ENCODE measurements at regions not wholly inside any gene's neighbourhood (a gene's known extent, or its start where the extent isn't known, plus 50 kb on each side); places are given as distances from the start of the nearest gene placed in this dataset.

DNA sequence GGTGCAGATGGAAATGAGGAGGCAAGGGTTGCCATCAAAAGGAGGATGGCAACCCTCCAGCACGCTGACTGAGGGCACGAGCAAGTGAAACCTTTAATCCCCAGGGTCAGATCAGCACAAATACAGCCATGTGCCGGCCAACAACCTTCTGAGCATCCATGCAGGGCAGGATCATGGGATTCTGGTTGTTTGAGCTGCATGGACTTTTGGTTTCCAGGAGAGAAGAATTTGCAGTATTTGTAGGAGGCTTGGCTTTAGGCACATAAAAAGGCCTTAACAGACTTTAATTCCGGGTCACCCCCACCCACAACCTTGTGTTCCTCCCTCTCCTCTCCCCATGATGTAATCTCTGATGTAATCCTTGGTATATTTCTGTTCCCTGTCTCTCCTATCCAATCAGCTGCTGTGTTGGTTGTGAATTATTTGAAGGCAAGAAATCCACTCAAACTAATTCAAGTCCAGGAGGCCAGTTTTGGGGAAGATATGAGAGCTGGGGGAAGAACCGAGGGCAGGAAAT lies 254.3 kb downstream of the SHQ1 start:
- peaks cover 0 to 22% (median 9%) of the 10 kb centered on the region in 3 donors for H3K4me1 ChIP-seq
- no peak for ATAC-seq

DNA sequence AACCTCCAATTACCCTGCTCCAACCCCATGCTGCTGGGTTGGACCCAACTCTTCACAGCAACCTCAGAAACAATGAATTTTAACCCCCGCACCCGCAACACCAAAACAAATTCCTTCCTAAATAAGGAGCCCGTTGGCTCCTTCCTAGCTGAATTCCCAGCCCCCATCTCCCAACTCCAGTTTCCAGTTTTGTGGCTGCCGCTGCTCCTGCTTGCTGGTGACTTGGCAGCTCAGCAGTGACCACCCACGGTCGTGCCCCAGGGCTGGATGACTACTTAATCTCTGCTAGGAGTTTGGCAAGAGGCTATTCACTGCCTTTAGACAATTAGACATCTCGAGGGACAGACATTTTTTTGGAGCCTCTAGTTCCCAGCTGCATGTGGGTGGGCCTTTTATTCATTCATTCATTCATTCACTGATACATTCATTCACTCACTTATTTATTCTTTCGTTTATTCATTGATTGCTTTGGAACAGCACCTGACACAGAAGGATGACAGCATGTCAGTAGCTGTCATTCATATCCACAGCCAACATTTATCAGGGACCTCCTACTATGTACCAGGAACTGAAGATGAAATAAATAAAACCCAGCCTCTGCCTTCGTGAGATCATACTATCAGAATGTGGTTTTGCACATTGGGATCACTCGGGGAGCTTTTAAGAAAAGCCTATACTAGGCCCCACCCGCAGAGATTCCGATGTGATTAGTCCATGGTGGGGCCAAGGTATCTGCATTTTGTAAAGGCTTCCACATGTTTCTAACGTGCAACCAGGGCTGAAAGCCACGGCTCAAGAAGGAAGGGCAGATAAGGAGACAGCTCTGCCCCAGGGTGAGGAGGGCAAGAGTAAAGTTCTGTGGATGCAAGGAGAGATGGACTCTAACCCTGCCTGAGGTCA lies 256.5 kb downstream of the SHQ1 start:
- Histone ChIP-seq H3K4me3 (no peak overlapping the region), H3K9me3 (no peaks in the 10 kb centered on the region), H3K36me3 (no peaks in the 10 kb centered on the region), H3K27me3 (no peaks in the 10 kb centered on the region), H3K4me1 (peaks cover 0 to 22% (median 9%) of the 10 kb centered on the region in 3 donors), H3K27ac (peak overlapping the region in 3 of 4 donors; percentile 25 to 59 (median 57))
- peak; percentile 57 for ATAC-seq
- 11 to 29% methylated on average over 10 to 13 of the region's 14 CpGs for WGBS, 2 donors (ENCODE audit: low coverage in 1 of 2)
- no peak for TF ChIP-seq EP300 (IDR thresholded peaks at IDR 0.05)
- TF ChIP-seq POLR2AphosphoS5 (IDR thresholded peaks at IDR 0.05): peak; percentile 67
- no peak for TF ChIP-seq POLR2A (IDR thresholded peaks at IDR 0.05)

More for the DNA sequence above, 254.3 kb downstream of the SHQ1 start:
- Histone ChIP-seq H3K36me3 (no peaks in the 10 kb centered on the region), H3K27me3 (no peaks in the 10 kb centered on the region), H3K4me3 (no peak overlapping the region), H3K27ac (no peak overlapping the region), H3K9me3 (no peaks in the 10 kb centered on the region)
- no peak for TF ChIP-seq POLR2A (IDR thresholded peaks at IDR 0.05)
- TF ChIP-seq, protein P1, sequence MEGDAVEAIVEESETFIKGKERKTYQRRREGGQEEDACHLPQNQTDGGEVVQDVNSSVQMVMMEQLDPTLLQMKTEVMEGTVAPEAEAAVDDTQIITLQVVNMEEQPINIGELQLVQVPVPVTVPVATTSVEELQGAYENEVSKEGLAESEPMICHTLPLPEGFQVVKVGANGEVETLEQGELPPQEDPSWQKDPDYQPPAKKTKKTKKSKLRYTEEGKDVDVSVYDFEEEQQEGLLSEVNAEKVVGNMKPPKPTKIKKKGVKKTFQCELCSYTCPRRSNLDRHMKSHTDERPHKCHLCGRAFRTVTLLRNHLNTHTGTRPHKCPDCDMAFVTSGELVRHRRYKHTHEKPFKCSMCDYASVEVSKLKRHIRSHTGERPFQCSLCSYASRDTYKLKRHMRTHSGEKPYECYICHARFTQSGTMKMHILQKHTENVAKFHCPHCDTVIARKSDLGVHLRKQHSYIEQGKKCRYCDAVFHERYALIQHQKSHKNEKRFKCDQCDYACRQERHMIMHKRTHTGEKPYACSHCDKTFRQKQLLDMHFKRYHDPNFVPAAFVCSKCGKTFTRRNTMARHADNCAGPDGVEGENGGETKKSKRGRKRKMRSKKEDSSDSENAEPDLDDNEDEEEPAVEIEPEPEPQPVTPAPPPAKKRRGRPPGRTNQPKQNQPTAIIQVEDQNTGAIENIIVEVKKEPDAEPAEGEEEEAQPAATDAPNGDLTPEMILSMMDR (IDR thresholded peaks at IDR 0.05): no peak
- TF ChIP-seq POLR2AphosphoS5 (IDR thresholded peaks at IDR 0.05): no peak
- TF ChIP-seq EP300 (IDR thresholded peaks at IDR 0.05): no peak
- WGBS, 2 donors (ENCODE audit: low coverage in 1 of 2): 84 to 86% methylated on average over 5 of the region's 5 CpGs

DNA sequence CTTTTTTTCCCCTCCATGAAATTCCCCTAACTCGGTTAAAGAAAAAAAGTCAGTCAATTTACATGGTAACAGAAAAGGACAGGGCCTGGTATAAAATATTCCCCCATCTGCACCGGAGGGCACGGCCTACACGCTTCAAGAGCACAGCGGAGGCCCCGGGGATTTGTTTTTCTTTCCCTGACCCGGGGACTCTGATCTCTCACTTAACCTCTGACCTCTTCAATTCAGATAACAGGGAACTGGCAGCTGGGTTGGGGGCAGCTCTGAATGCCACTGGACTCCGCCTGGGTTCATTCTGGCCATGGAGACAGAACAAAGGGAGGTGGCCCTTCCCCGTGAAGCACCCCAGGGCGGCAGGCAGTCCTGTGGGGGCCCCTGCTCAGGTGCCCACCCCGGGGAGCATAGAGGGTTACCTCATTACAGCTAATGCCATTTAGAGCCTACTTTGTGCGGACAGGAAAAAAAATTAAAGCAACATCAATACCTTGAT lies 257.5 kb downstream of the SHQ1 start:
- TF ChIP-seq EP300 (IDR thresholded peaks at IDR 0.05) (no peak), POLR2AphosphoS5 (IDR thresholded peaks at IDR 0.05) (no peak), POLR2A (IDR thresholded peaks at IDR 0.05) (no peak)
- TF ChIP-seq, protein P1 (IDR thresholded peaks at IDR 0.05): no peak
- Histone ChIP-seq H3K4me1 (peaks cover 0 to 22% (median 9%) of the 10 kb centered on the region in 3 donors), H3K27ac (peak overlapping the region in 3 of 4 donors; percentile 25 to 59 (median 57)), H3K36me3 (no peaks in the 10 kb centered on the region), H3K4me3 (no peak overlapping the region), H3K9me3 (no peaks in the 10 kb centered on the region), H3K27me3 (no peaks in the 10 kb centered on the region)
- no peak for ATAC-seq
- 81 to 85% methylated on average over 4 to 6 of the region's 12 CpGs for WGBS, 2 donors (ENCODE audit: low coverage in 1 of 2)

DNA sequence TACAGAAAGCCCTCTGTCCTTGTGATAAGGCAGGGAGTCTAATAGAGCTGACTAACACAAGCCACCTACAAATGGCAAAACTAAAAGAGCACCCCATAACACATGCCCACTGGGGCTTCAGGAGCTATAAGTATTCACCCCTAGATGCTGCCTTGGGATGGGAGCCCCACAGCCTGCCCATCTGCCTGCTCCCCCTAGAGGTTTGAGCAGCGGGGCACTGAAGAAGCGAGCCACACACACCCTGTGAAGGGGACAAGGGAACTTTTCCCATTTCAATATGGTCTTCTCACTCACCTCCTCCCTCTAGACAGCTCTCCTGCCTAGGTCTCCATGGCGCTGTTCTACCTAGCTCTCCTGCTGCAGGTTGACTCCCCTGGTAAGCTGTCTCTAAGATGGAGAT lies 261.0 kb downstream of the SHQ1 start:
- no peak for TF ChIP-seq POLR2AphosphoS5 (IDR thresholded peaks at IDR 0.05)
- TF ChIP-seq, protein P1 (IDR thresholded peaks at IDR 0.05): no peak
- no peak for TF ChIP-seq EP300 (IDR thresholded peaks at IDR 0.05)
- TF ChIP-seq POLR2A (IDR thresholded peaks at IDR 0.05): no peak
- Histone ChIP-seq H3K27me3 (no peaks in the 10 kb centered on the region), H3K4me1 (peaks cover 0 to 17% (median 9%) of the 10 kb centered on the region in 3 donors), H3K9me3 (no peaks in the 10 kb centered on the region), H3K36me3 (no peaks in the 10 kb centered on the region), H3K27ac (no peak overlapping the region), H3K4me3 (no peak overlapping the region)
- WGBS, 2 donors (ENCODE audit: low coverage in 1 of 2): 100% methylated on average over 1 of the region's 3 CpGs; no CpG with 5 or more reads in 1 of the 2 donors
- no peak for ATAC-seq

DNA sequence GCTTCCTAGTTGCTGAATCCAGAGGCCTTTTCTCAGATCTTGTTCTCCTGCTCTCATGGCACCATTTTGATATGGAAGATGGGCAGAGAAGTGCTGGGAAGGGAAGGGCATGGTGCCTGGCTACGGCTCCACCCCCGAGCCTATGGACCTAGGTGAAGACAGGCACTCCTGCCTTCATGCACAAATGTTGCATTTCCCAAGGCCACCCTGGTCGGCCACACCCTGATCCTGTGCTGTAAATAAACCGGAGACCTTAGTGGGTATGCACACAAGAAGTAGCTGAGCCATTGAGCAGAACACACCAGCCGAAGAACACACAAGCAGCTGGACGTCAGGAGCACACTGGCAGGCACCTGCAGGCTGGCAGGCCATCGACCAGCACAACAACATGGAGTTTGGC lies 261.6 kb downstream of the SHQ1 start:
- TF ChIP-seq, protein P1 (IDR thresholded peaks at IDR 0.05): no peak
- TF ChIP-seq POLR2A (IDR thresholded peaks at IDR 0.05): no peak
- no peak for TF ChIP-seq POLR2AphosphoS5 (IDR thresholded peaks at IDR 0.05)
- no peak for TF ChIP-seq EP300 (IDR thresholded peaks at IDR 0.05)
- H3K4me3 ChIP-seq: no peak overlapping the region
- WGBS, 2 donors (ENCODE audit: low coverage in 1 of 2): 67% methylated on average over 1 of the region's 7 CpGs; no CpG with 5 or more reads in 1 of the 2 donors
- H3K9me3 ChIP-seq: no peaks in the 10 kb centered on the region
- ATAC-seq: no peak
- peaks cover 0 to 12% (median 4%) of the 10 kb centered on the region in 3 donors for H3K4me1 ChIP-seq
- H3K27ac ChIP-seq: no peak overlapping the region
- no peaks in the 10 kb centered on the region for H3K27me3 ChIP-seq
- no peaks in the 10 kb centered on the region for H3K36me3 ChIP-seq

Measured in gastroesophageal sphincter (tissue), 4 donors.